H1 (cell line): ENCODE measurements at regions not wholly inside any gene's neighbourhood (a gene's known extent, or its start where the extent isn't known, plus 50 kb on each side); places are given as distances from the start of the nearest gene placed in this dataset.

ENCODE experiments used
- BCL11A ChIP-seq, 2 experiments: IDR thresholded peaks; one replicate each; pipeline ENCODE4 v1.6.1; 2011; ENCODE audit warnings: low read depth in 2 of 2, low read length in 2 of 2, mild to moderate bottlenecking in 2 of 2
- EZH2 ChIP-seq: fragments of 200-600 bp; sonication (generic); IDR thresholded peaks from 2 replicates; pipeline ENCODE4 v1.7.1; 2012; ENCODE audit warnings: low read depth, mild to moderate bottlenecking, moderate library complexity, low read length, inconsistent platforms; ENCODE audit not compliant: severe bottlenecking
- GTF2F1 ChIP-seq: IDR thresholded peaks from 2 replicates; pipeline ENCODE4 v1.6.1; 2012; ENCODE audit warnings: low read depth, low read length, improper control_type of control experiment, borderline replicate concordance
- SRF ChIP-seq: IDR thresholded peaks from 2 replicates; pipeline ENCODE4 v1.6.1; 2011; ENCODE audit warnings: mild to moderate bottlenecking, low read depth, low read length, moderate library complexity
- TF ChIP-seq, protein P1 (sequence below), 3 experiments: IDR thresholded peaks; 1 replicate in 2 of 3; 2 replicates in 1 of 3; pipeline versions ENCODE4 v1.5.1 to v1.6.1; 2011; ENCODE audit warnings: low read length in 3 of 3, mild to moderate bottlenecking in 3 of 3, inconsistent platforms in 2 of 3, low read depth in 1 of 3, moderate library complexity in 1 of 3; ENCODE audit not compliant: insufficient read depth in 1 of 3; ENCODE audit errors: control extremely low read depth in 1 of 3
- TF ChIP-seq, protein P2 (sequence below): IDR thresholded peaks from 2 replicates; pipeline ENCODE4 v1.6.1; 2012; ENCODE audit warnings: low read length, inconsistent platforms

- TF ChIP-seq, protein P1, sequence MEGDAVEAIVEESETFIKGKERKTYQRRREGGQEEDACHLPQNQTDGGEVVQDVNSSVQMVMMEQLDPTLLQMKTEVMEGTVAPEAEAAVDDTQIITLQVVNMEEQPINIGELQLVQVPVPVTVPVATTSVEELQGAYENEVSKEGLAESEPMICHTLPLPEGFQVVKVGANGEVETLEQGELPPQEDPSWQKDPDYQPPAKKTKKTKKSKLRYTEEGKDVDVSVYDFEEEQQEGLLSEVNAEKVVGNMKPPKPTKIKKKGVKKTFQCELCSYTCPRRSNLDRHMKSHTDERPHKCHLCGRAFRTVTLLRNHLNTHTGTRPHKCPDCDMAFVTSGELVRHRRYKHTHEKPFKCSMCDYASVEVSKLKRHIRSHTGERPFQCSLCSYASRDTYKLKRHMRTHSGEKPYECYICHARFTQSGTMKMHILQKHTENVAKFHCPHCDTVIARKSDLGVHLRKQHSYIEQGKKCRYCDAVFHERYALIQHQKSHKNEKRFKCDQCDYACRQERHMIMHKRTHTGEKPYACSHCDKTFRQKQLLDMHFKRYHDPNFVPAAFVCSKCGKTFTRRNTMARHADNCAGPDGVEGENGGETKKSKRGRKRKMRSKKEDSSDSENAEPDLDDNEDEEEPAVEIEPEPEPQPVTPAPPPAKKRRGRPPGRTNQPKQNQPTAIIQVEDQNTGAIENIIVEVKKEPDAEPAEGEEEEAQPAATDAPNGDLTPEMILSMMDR (IDR thresholded peaks at IDR 0.05; ENCODE audit: control extremely low read depth in 1 of 3, insufficient read depth in 1 of 3, low read depth in 1 of 3, low read length in 3 of 3) = no peak
- TF ChIP-seq GTF2F1 (no peak), BCL11A (IDR thresholded peaks at IDR 0.05; ENCODE audit: low read depth in 2 of 2, low read length in 2 of 2) (no peak), SRF (no peak), EZH2 (no peak)
- TF ChIP-seq, protein P2, sequence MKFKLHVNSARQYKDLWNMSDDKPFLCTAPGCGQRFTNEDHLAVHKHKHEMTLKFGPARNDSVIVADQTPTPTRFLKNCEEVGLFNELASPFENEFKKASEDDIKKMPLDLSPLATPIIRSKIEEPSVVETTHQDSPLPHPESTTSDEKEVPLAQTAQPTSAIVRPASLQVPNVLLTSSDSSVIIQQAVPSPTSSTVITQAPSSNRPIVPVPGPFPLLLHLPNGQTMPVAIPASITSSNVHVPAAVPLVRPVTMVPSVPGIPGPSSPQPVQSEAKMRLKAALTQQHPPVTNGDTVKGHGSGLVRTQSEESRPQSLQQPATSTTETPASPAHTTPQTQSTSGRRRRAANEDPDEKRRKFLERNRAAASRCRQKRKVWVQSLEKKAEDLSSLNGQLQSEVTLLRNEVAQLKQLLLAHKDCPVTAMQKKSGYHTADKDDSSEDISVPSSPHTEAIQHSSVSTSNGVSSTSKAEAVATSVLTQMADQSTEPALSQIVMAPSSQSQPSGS = no peak
Measured at GRCh38 chr6:113671421-113671820, 185.7 kb upstream of the MARCKS start.
